ENCODE measurements at regions not wholly inside any gene's neighbourhood (a gene's known extent, or its start where the extent isn't known, plus 50 kb on each side); places are given as distances from the start of the nearest gene placed in this dataset.

GRCh38 chr21:41672543-41672915 lies 94.3 kb downstream of the RIPK4 start:
- DNase-seq (ENCODE audit: low read depth, low spot score): no peak
- no peak overlapping the region for H3K4me3 ChIP-seq (ENCODE audit: low read length)

- DNase-seq (ENCODE audit: low read depth, low spot score): no peak
Observed at GRCh38 chr21:41671859-41672542, 94.9 kb downstream of the RIPK4 start.

GRCh38 chr21:41671212-41671762 lies 95.6 kb downstream of the RIPK4 start:
- no peak overlapping the region for H3K4me3 ChIP-seq (ENCODE audit: low read length)
- DNase-seq (ENCODE audit: low read depth, low spot score): no peak

More at GRCh38 chr21:41671859-41672542, 94.9 kb downstream of the RIPK4 start:
- no peak overlapping the region for H3K4me3 ChIP-seq (ENCODE audit: low read length)

GRCh38 chr21:41670056-41670805 lies 96.6 kb downstream of the RIPK4 start:
- H3K4me3 ChIP-seq (ENCODE audit: low read length): no peak overlapping the region
- no peak for DNase-seq (ENCODE audit: low read depth, low spot score)

- H3K4me3 ChIP-seq (ENCODE audit: low read length): no peak overlapping the region
- no peak for DNase-seq (ENCODE audit: low read depth, low spot score)
Observed at GRCh38 chr21:41669533-41669830, 97.4 kb downstream of the RIPK4 start.

GRCh38 chr21:41668686-41669532 lies 97.9 kb downstream of the RIPK4 start:
- no peak overlapping the region for H3K4me3 ChIP-seq (ENCODE audit: low read length)
- DNase-seq (ENCODE audit: low read depth, low spot score): no peak

GRCh38 chr21:41668051-41668541 lies 98.8 kb downstream of the RIPK4 start:
- no peak for DNase-seq (ENCODE audit: low read depth, low spot score)
- H3K4me3 ChIP-seq (ENCODE audit: low read length): no peak overlapping the region

- no peak overlapping the region for H3K4me3 ChIP-seq (ENCODE audit: low read length)
- DNase-seq (ENCODE audit: low read depth, low spot score): no peak
Observed at GRCh38 chr21:41667136-41667535, 99.7 kb downstream of the RIPK4 start.

GRCh38 chr21:41666641-41667081 lies 100.2 kb downstream of the RIPK4 start:
- no peak overlapping the region for H3K4me3 ChIP-seq (ENCODE audit: low read length)
- DNase-seq (ENCODE audit: low read depth, low spot score): no peak

- no peak for DNase-seq (ENCODE audit: low read depth, low spot score)
- H3K4me3 ChIP-seq (ENCODE audit: low read length): no peak overlapping the region
Observed at GRCh38 chr21:41665766-41666595, 100.9 kb downstream of the RIPK4 start.

GRCh38 chr21:41664881-41665765 lies 101.7 kb downstream of the RIPK4 start:
- DNase-seq (ENCODE audit: low read depth, low spot score): no peak
- no peak overlapping the region for H3K4me3 ChIP-seq (ENCODE audit: low read length)

GRCh38 chr21:41663805-41664788 lies 102.8 kb downstream of the RIPK4 start:
- no peak overlapping the region for H3K4me3 ChIP-seq (ENCODE audit: low read length)
- DNase-seq (ENCODE audit: low read depth, low spot score): no peak

GRCh38 chr21:41662761-41663160 lies 104.1 kb downstream of the RIPK4 start:
- no peak for DNase-seq (ENCODE audit: low read depth, low spot score)
- no peak overlapping the region for H3K4me3 ChIP-seq (ENCODE audit: low read length)

- no peak for DNase-seq (ENCODE audit: low read depth, low spot score)
- no peak overlapping the region for H3K4me3 ChIP-seq (ENCODE audit: low read length)
Observed at GRCh38 chr21:41662161-41662560, 104.7 kb downstream of the RIPK4 start.

- no peak for DNase-seq (ENCODE audit: low read depth, low spot score)
- H3K4me3 ChIP-seq (ENCODE audit: low read length): no peak overlapping the region
Observed at GRCh38 chr21:41660748-41661147, 106.1 kb downstream of the RIPK4 start.

GRCh38 chr21:41659791-41660560 lies 106.9 kb downstream of the RIPK4 start:
- no peak for DNase-seq (ENCODE audit: low read depth, low spot score)
- H3K4me3 ChIP-seq (ENCODE audit: low read length): no peak overlapping the region
